ENCODE measurements at regions not wholly inside any gene's neighbourhood (a gene's known extent, or its start where the extent isn't known, plus 50 kb on each side); places are given as distances from the start of the nearest gene placed in this dataset.

GRCh38 chr13:58773280-58773859, 1141.8 kb downstream of the PCDH17 start:
- H3K9me2 ChIP-seq (replicated peaks; ENCODE audit: insufficient read depth): no peaks in the 10 kb centered on the region
- H2AFZ ChIP-seq: no peak overlapping the region

GRCh38 chr13:58782736-58783135, 1151.2 kb downstream of the PCDH17 start:
- no peaks in the 10 kb centered on the region for H3K27me3 ChIP-seq
- DNase-seq (ENCODE audit: low spot score): no peak
- no peaks in the 10 kb centered on the region for H3K9me2 ChIP-seq (replicated peaks; ENCODE audit: insufficient read depth)
- H2AFZ ChIP-seq: no peak overlapping the region
- no peaks in the 10 kb centered on the region for H3K4me1 ChIP-seq (ENCODE audit: insufficient read depth)
- H3K4me2 ChIP-seq: no peak overlapping the region
- H3K36me3 ChIP-seq (replicated peaks; ENCODE audit: insufficient read depth, low read depth): no peaks in the 10 kb centered on the region
- WGBS (ENCODE audit: low lambda C conversion rate, missing lambda C conversion rate): 100% methylated on average over 1 of the region's 1 CpG
- H4K20me1 ChIP-seq (ENCODE audit: insufficient read depth, poor library complexity, severe bottlenecking): no peaks in the 10 kb centered on the region
- no peak for TF ChIP-seq EZH2 (IDR thresholded peaks at IDR 0.05; ENCODE audit: borderline replicate concordance)
- TF ChIP-seq CTCF (IDR thresholded peaks at IDR 0.05; ENCODE audit: poor library complexity): no peak
- no peak for TF ChIP-seq EZH2phosphoT487 (IDR thresholded peaks at IDR 0.05; ENCODE audit: low read depth, severe bottlenecking, unreplicated experiment)
- H3K27ac ChIP-seq: no peak overlapping the region
- H3K4me3 ChIP-seq: no peak overlapping the region
- no peaks in the 10 kb centered on the region for H3K9me3 ChIP-seq (ENCODE audit: low read depth)
- H3K79me2 ChIP-seq: no peaks in the 10 kb centered on the region

More at GRCh38 chr13:58773280-58773859, 1141.8 kb downstream of the PCDH17 start:
- TF ChIP-seq CTCF (IDR thresholded peaks at IDR 0.05; ENCODE audit: poor library complexity) (no peak), EZH2 (IDR thresholded peaks at IDR 0.05; ENCODE audit: borderline replicate concordance) (no peak), EZH2phosphoT487 (IDR thresholded peaks at IDR 0.05; ENCODE audit: low read depth, severe bottlenecking, unreplicated experiment) (no peak)
- Histone ChIP-seq H3K27me3 (no peaks in the 10 kb centered on the region), H3K4me2 (no peak overlapping the region), H4K20me1 (ENCODE audit: insufficient read depth, poor library complexity, severe bottlenecking) (no peaks in the 10 kb centered on the region), H3K27ac (no peak overlapping the region), H3K36me3 (replicated peaks; ENCODE audit: insufficient read depth, low read depth) (no peaks in the 10 kb centered on the region), H3K4me3 (no peak overlapping the region), H3K4me1 (ENCODE audit: insufficient read depth) (no peaks in the 10 kb centered on the region), H3K79me2 (no peaks in the 10 kb centered on the region), H3K9me3 (ENCODE audit: low read depth) (no peaks in the 10 kb centered on the region)
- no peak for DNase-seq (ENCODE audit: low spot score)
- 98% methylated on average over 22 of the region's 25 CpGs for WGBS (ENCODE audit: low lambda C conversion rate, missing lambda C conversion rate)

GRCh38 chr13:58792854-58793253, 1161.3 kb downstream of the PCDH17 start:
- Histone ChIP-seq H3K4me2 (no peak overlapping the region), H3K9me3 (ENCODE audit: low read depth) (no peaks in the 10 kb centered on the region), H3K79me2 (no peaks in the 10 kb centered on the region), H3K9me2 (replicated peaks; ENCODE audit: insufficient read depth) (no peaks in the 10 kb centered on the region), H3K36me3 (replicated peaks; ENCODE audit: insufficient read depth, low read depth) (no peaks in the 10 kb centered on the region), H3K27ac (no peak overlapping the region), H3K4me3 (no peak overlapping the region), H3K4me1 (ENCODE audit: insufficient read depth) (no peaks in the 10 kb centered on the region), H3K27me3 (no peaks in the 10 kb centered on the region), H2AFZ (no peak overlapping the region), H4K20me1 (ENCODE audit: insufficient read depth, poor library complexity, severe bottlenecking) (no peaks in the 10 kb centered on the region)
- 85% methylated on average over 2 of the region's 2 CpGs for WGBS (ENCODE audit: low lambda C conversion rate, missing lambda C conversion rate)
- no peak for TF ChIP-seq EZH2phosphoT487 (IDR thresholded peaks at IDR 0.05; ENCODE audit: low read depth, severe bottlenecking, unreplicated experiment)
- no peak for TF ChIP-seq CTCF (IDR thresholded peaks at IDR 0.05; ENCODE audit: poor library complexity)
- no peak for TF ChIP-seq EZH2 (IDR thresholded peaks at IDR 0.05; ENCODE audit: borderline replicate concordance)
- no peak for DNase-seq (ENCODE audit: low spot score)

Measured in hepatocyte (in vitro differentiated cells).